ENCODE measurements at regions not wholly inside any gene's neighbourhood (a gene's known extent, or its start where the extent isn't known, plus 50 kb on each side); places are given as distances from the start of the nearest gene placed in this dataset.
A peak's percentile ranks its signal among the peaks of the same experiment; 100 is the strongest.

- DNase-seq, result peak in 6 of 56 donors; percentile 0 to 26 (median 4)
Measured at GRCh38 chr13:78022164-78022877, 103.7 kb upstream of the EDNRB start.

GRCh38 chr13:78020861-78021260 is 102.2 kb upstream of the EDNRB start:
- peak in 12 of 56 donors; percentile 0 to 26 (median 6) for DNase-seq

GRCh38 chr13:78015782-78016181 is 97.2 kb upstream of the EDNRB start:
- DNase-seq, result no peak

- DNase-seq, result no peak
Measured at GRCh38 chr13:78012046-78012445, 93.4 kb upstream of the EDNRB start.

- DNase-seq, result no peak
Measured at GRCh38 chr13:78004821-78005220, 86.2 kb upstream of the EDNRB start.

- DNase-seq, result no peak
Measured at GRCh38 chr13:77999746-78000145, 81.1 kb upstream of the EDNRB start.

- DNase-seq, result no peak
Measured at GRCh38 chr13:77994166-77994565, 75.5 kb upstream of the EDNRB start.

- DNase-seq, result no peak
Measured at GRCh38 chr13:77991003-77991402, 72.4 kb upstream of the EDNRB start.

- no peak for DNase-seq
Measured at GRCh38 chr13:77989281-77989680, 70.7 kb upstream of the EDNRB start.

- DNase-seq, result no peak
Measured at GRCh38 chr13:77988355-77988754, 69.7 kb upstream of the EDNRB start.

GRCh38 chr13:77986713-77987112 is 68.1 kb upstream of the EDNRB start:
- DNase-seq, result no peak

GRCh38 chr13:77985866-77986636 is 67.4 kb upstream of the EDNRB start:
- DNase-seq, result no peak

- no peak for DNase-seq
Measured at GRCh38 chr13:77981281-77981881, 62.8 kb upstream of the EDNRB start.

GRCh38 chr13:77980592-77980991 is 62.0 kb upstream of the EDNRB start:
- DNase-seq, result no peak

- DNase-seq, result no peak
Measured at GRCh38 chr13:77979721-77980385, 61.2 kb upstream of the EDNRB start.

- DNase-seq, result no peak
Measured at GRCh38 chr13:77975358-77976042, 56.9 kb upstream of the EDNRB start.

GRCh38 chr13:77969299-77969698 is 50.7 kb upstream of the EDNRB start:
- DNase-seq, result no peak
